K562 (cell line): ENCODE measurements at regions not wholly inside any gene's neighbourhood (a gene's known extent, or its start where the extent isn't known, plus 50 kb on each side); places are given as distances from the start of the nearest gene placed in this dataset.

Experiments used
- ATAC-seq: fragments of 200-7000 bp; cut with Tn5 transposase; 3 replicates; pipeline ENCODE4 v1.9.1; 2020; ENCODE audit warnings: moderate library complexity
- BruUV-seq: library from RNA; stranded (reverse); fragments of 400-500 nt; replicated peaks from 2 replicates; lab custom pipeline; 2021; lab: Mats Ljungman, UMichigan
- CTCF ChIA-PET: fragments of 300-600 bp; formaldehyde crosslinking; extraction: SDS; loops from one replicate; lab custom pipeline; 2021; ENCODE audit warnings: low intra/inter-chr PET ratio; lab: Yijun Ruan, JAX
- POLR2A ChIA-PET: fragments of 300-600, 350-650 bp; sonication (Branson Sonifier 250); formaldehyde crosslinking; extraction: SDS; loops from one replicate; lab custom pipeline; 2021; ENCODE audit warnings: antibody characterized with exemption, inconsistent platforms; lab: Yijun Ruan, JAX
- DNase-seq, 4 experiments: peaks; one replicate each; pipeline versions ENCODE4 v3.0.0 to v3.0.0-alpha.2; 2011 to 2018; ENCODE audit warnings: low spot score in 3 of 4, mixed read lengths in 3 of 4; ENCODE audit errors: extremely low read depth in 1 of 4
- FAIRE-seq: peaks from 2 replicates; lab custom pipeline; 2011; peaks lifted over from hg19 to GRCh38; lab: Jason Lieb, UNC
- H2AFZ ChIP-seq: 2 replicates; pipeline ENCODE4 v1.6.0; 2011; ENCODE audit warnings: low read depth, low read length, control low read depth, inconsistent platforms
- H3K27ac ChIP-seq: fragments of 200-600 bp; 3 replicates; pipeline ENCODE4 v1.8.0; 2011; ENCODE audit warnings: low read depth, mild to moderate bottlenecking, control low read depth, inconsistent platforms, low read length, moderate library complexity, mixed read lengths; ENCODE audit errors: extremely low read depth
- H3K27me3 ChIP-seq, 2 experiments: fragments of 300-600 bp in 1 of 2; 2 replicates in 1 of 2; 3 replicates in 1 of 2; pipeline versions ENCODE4 v1.6.0 to v1.8.0; 2011; ENCODE audit warnings: inconsistent platforms in 2 of 2, low read length in 2 of 2, mild to moderate bottlenecking in 1 of 2, mixed read lengths in 1 of 2, moderate library complexity in 1 of 2; ENCODE audit not compliant: control insufficient read depth in 2 of 2, insufficient read depth in 2 of 2
- H3K36me3 ChIP-seq: fragments of 300-600 bp; 3 replicates; pipeline ENCODE4 v1.8.0; 2011; ENCODE audit warnings: mild to moderate bottlenecking, low read length, inconsistent platforms; ENCODE audit not compliant: control insufficient read depth, insufficient read depth
- H3K4me1 ChIP-seq, 2 experiments: fragments of 200-600 bp in 1 of 2; replicated peaks in 1 of 2; 2 replicates in 1 of 2; 3 replicates in 1 of 2; pipeline versions ENCODE4 v1.5.1 to v1.8.0; 2011; ENCODE audit warnings: inconsistent platforms in 2 of 2, low read length in 2 of 2, mild to moderate bottlenecking in 1 of 2, mixed read lengths in 1 of 2, moderate library complexity in 1 of 2; ENCODE audit not compliant: control insufficient read depth in 2 of 2, insufficient read depth in 2 of 2
- H3K4me2 ChIP-seq: 2 replicates; pipeline ENCODE4 v1.6.1; 2011; ENCODE audit warnings: low read length, control low read depth, inconsistent platforms, mixed read lengths; ENCODE audit not compliant: insufficient read depth
- H3K4me3 ChIP-seq: fragments of 200-600 bp; sonication (generic), shearing (Covaris generic); 2 replicates; pipeline ENCODE4 v1.5.1; 2016; ENCODE audit warnings: control low read depth, inconsistent platforms
- H3K79me2 ChIP-seq: fragments of 200-600 bp; 3 replicates; pipeline ENCODE4 v1.8.0; 2011; ENCODE audit warnings: low read length, inconsistent platforms; ENCODE audit not compliant: control insufficient read depth, insufficient read depth
- H3K9ac ChIP-seq, 2 experiments: 2 replicates each; pipeline versions ENCODE4 v1.6.0 to v1.6.1; 2011; ENCODE audit warnings: low read depth in 2 of 2, low read length in 2 of 2, control low read depth in 1 of 2, inconsistent platforms in 1 of 2, mild to moderate bottlenecking in 1 of 2, mixed read lengths in 1 of 2; ENCODE audit not compliant: insufficient read depth in 1 of 2
- H3K9me1 ChIP-seq: one replicate; pipeline ENCODE4 v1.6.0; 2011; ENCODE audit warnings: inconsistent platforms, mild to moderate bottlenecking, low read length, moderate library complexity; ENCODE audit not compliant: control insufficient read depth, insufficient read depth
- H3K9me3 ChIP-seq: replicated peaks from 2 replicates; pipeline ENCODE4 v1.5.1; 2011; ENCODE audit warnings: low read depth, low read length, inconsistent platforms; ENCODE audit not compliant: control insufficient read depth, insufficient read depth
- H4K20me1 ChIP-seq: replicated peaks from 2 replicates; pipeline ENCODE4 v1.6.1; 2011; ENCODE audit warnings: low read length, inconsistent platforms, mixed read lengths; ENCODE audit not compliant: control insufficient read depth, insufficient read depth
- ARID1B ChIP-seq: fragments of 450-650 bp; IDR thresholded peaks from 2 replicates; pipeline ENCODE4 v1.6.1; 2016; ENCODE audit warnings: antibody characterized with exemption, mild to moderate bottlenecking, inconsistent platforms
- BCL6 ChIP-seq: fragments of 250-450 bp; sonication (Bioruptor Pico); IDR thresholded peaks from 2 replicates; pipeline ENCODE4 v1.4.0; 2020
- BRCA1 ChIP-seq, 2 experiments: fragments of 450-650 bp in 1 of 2; sonication (generic) in 1 of 2; formaldehyde crosslinking in 1 of 2; IDR thresholded peaks; 2 replicates each; pipeline versions ENCODE4 v1.5.0 to v1.6.1; 2017 to 2020; ENCODE audit warnings: mild to moderate bottlenecking in 1 of 2, missing genetic modification reagents in 1 of 2
- GATA2 ChIP-seq: sonication (generic); formaldehyde crosslinking; IDR thresholded peaks from 2 replicates; pipeline ENCODE4 v1.4.0; 2020; ENCODE audit warnings: mild to moderate bottlenecking, missing genetic modification reagents
- HCFC1 ChIP-seq: IDR thresholded peaks from 2 replicates; pipeline ENCODE4 v1.6.1; 2012; ENCODE audit warnings: low read depth, low read length, improper control_type of control experiment
- NR2C2 ChIP-seq, 2 experiments: fragments of 200-800 bp in 1 of 2; sonication (Bioruptor generic) in 1 of 2; sonication (generic) in 1 of 2; formaldehyde crosslinking in 1 of 2; IDR thresholded peaks; 2 replicates each; pipeline versions ENCODE4 v1.6.1 to v1.8.0; 2016 to 2022; ENCODE audit warnings: mild to moderate bottlenecking in 1 of 2, missing compliant biosample characterization in 1 of 2, missing genetic modification characterization in 1 of 2, missing genetic modification reagents in 1 of 2
- POLR2G ChIP-seq: fragments of 200-400 bp; formaldehyde crosslinking; IDR thresholded peaks from 2 replicates; pipeline ENCODE4 v1.6.1; 2017; ENCODE audit warnings: low read depth, mild to moderate bottlenecking, antibody characterized with exemption, low read length, moderate library complexity
- RBM25 ChIP-seq: fragments of 200-400 bp; formaldehyde crosslinking; IDR thresholded peaks from 2 replicates; pipeline ENCODE4 v1.6.1; 2018; ENCODE audit warnings: low read length, low read depth, moderate library complexity; ENCODE audit not compliant: severe bottlenecking
- SMARCC2 ChIP-seq: fragments of 450-650 bp; IDR thresholded peaks from 2 replicates; pipeline ENCODE4 v1.6.1; 2017; ENCODE audit warnings: antibody characterized with exemption, moderate library complexity, mild to moderate bottlenecking, low read depth
- SP2 ChIP-seq: IDR thresholded peaks from 2 replicates; pipeline ENCODE4 v1.6.1; 2011; ENCODE audit warnings: mild to moderate bottlenecking, low read depth, low read length, moderate library complexity; ENCODE audit not compliant: poor library complexity, severe bottlenecking; ENCODE audit errors: extremely low read depth
- WHSC1 ChIP-seq: IDR thresholded peaks from one replicate; pipeline ENCODE4 v1.6.1; 2012; ENCODE audit warnings: low read length, control low read depth, inconsistent platforms
- ZHX1 ChIP-seq: fragments of 150-350 bp; conservative IDR thresholded peaks from 2 replicates; pipeline ENCODE4 v1.6.1; 2014; ENCODE audit warnings: low read length
- ZNF79 ChIP-seq: fragments of 250-450 bp; sonication (Bioruptor Pico); IDR thresholded peaks from 2 replicates; pipeline ENCODE4 v1.4.0; 2020; ENCODE audit warnings: low read depth, mild to moderate bottlenecking, moderate library complexity
- WGBS: fragments of 100-300 bp; shearing (Covaris generic); methylation state at CpG from one replicate; pipeline ENCODE4 v1.1.6; 2016; ENCODE audit warnings: low coverage, mixed read lengths; ENCODE audit not compliant: insufficient coverage; ENCODE audit errors: missing lambda C conversion rate; 5-methylcytosine and 5-hydroxymethylcytosine counted together
- in situ Hi-C: fragments of 300-500 bp; cut with MboI; formaldehyde crosslinking; loops from 4 replicates; pipeline ENCODE4 v1.15.0; 2018; ENCODE audit warnings: inconsistent platforms, mixed read lengths
- intact Hi-C: fragments of 100-400 bp; cut with micrococcal nuclease; formaldehyde crosslinking; loops from 2 replicates; pipeline ENCODE4 v1.14.2; 2022
- TF ChIP-seq, protein P1 (sequence below): fragments of 450-650 bp; IDR thresholded peaks from 2 replicates; pipeline ENCODE4 v1.6.1; 2017; ENCODE audit warnings: antibody characterized with exemption, mild to moderate bottlenecking

DNA sequence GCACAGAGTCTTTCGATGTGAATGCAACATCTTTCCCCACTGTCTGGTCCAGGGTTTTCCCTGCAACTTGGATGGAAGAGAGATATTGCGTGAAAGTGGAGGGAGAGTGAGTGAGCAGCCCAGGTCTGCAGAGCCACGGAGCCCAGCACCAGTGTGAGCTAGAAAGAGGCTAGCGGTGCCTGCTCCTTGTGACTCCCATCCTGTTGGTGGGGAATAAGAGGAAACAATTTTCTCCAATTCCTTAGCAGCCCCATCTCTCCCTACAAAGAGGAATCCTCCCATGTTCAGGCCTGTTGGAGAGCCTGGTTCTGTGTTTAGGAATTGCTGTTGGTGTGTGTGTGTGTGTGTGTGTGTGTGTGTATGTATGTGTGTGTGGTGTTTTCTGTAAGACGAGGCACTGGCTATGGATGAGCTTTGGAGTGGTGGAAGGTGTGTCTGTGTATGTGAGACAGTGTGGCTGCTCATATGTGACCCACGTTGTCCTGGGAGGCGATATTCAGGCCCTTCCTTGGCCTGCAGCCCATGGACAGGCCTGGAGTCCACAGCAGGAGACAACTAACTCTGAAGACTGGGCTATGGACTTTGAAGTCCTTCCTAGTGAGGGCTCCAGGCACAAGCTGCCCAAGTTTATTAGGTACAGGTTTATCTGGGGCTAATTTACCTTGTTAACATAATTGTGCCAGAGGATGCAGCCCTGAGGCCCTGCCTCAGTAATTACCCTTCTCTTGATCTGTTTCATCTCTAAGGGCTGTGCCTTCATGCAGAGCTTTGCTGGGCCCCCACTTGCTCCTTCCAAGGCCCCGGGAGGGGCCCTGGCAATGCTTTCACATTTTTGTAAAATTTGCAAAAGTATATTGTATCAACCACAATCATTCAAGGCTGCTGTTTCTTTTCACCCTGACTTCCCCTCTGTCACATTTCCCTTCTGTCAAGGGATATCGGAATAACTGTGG is 88.6 kb upstream of the HAAO start:
- TF ChIP-seq ARID1B = no peak
- no peak for TF ChIP-seq ZNF79 (CRISPR knock-in tag)
- no peak for TF ChIP-seq GATA2 (CRISPR knock-in tag)
- TF ChIP-seq NR2C2 (CRISPR knock-in tag; IDR thresholded peaks at IDR 0.05) = no peak
- TF ChIP-seq NR2C2 (tag; IDR thresholded peaks at IDR 0.05) = no peak
- TF ChIP-seq POLR2G = no peak
- TF ChIP-seq ZHX1 = no peak
- TF ChIP-seq WHSC1 = no peak
- TF ChIP-seq, protein P1, sequence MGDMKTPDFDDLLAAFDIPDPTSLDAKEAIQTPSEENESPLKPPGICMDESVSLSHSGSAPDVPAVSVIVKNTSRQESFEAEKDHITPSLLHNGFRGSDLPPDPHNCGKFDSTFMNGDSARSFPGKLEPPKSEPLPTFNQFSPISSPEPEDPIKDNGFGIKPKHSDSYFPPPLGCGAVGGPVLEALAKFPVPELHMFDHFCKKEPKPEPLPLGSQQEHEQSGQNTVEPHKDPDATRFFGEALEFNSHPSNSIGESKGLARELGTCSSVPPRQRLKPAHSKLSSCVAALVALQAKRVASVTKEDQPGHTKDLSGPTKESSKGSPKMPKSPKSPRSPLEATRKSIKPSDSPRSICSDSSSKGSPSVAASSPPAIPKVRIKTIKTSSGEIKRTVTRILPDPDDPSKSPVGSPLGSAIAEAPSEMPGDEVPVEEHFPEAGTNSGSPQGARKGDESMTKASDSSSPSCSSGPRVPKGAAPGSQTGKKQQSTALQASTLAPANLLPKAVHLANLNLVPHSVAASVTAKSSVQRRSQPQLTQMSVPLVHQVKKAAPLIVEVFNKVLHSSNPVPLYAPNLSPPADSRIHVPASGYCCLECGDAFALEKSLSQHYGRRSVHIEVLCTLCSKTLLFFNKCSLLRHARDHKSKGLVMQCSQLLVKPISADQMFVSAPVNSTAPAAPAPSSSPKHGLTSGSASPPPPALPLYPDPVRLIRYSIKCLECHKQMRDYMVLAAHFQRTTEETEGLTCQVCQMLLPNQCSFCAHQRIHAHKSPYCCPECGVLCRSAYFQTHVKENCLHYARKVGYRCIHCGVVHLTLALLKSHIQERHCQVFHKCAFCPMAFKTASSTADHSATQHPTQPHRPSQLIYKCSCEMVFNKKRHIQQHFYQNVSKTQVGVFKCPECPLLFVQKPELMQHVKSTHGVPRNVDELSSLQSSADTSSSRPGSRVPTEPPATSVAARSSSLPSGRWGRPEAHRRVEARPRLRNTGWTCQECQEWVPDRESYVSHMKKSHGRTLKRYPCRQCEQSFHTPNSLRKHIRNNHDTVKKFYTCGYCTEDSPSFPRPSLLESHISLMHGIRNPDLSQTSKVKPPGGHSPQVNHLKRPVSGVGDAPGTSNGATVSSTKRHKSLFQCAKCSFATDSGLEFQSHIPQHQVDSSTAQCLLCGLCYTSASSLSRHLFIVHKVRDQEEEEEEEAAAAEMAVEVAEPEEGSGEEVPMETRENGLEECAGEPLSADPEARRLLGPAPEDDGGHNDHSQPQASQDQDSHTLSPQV = no peak
- TF ChIP-seq BCL6 (CRISPR knock-in tag) = no peak
- no peak for TF ChIP-seq HCFC1
- no peak for TF ChIP-seq SP2
- TF ChIP-seq RBM25 = no peak
- no peak for TF ChIP-seq BRCA1 (IDR thresholded peaks at IDR 0.05)
- no peak for TF ChIP-seq BRCA1 (CRISPR knock-in tag; IDR thresholded peaks at IDR 0.05)
- no peak for TF ChIP-seq SMARCC2
- in situ Hi-C loops = no loop called here
- ChIA-PET CTCF (no interaction called here), POLR2A (interaction anchor here (0.6 to 1.3 kb wide), 2 partner anchors 10 to 173 kb away, joined by 3 read pairs; no protein-coding TSS in a partner anchor)
- Histone ChIP-seq H3K27me3 (no peaks in the 10 kb centered on the region), H3K79me2 (no peaks in the 10 kb centered on the region), H3K4me1 (no peaks in the 10 kb centered on the region; a peak in 1 of 5 replicates), H4K20me1 (no peaks in the 10 kb centered on the region), H3K27ac (no peak overlapping the region), H3K4me3 (no peak overlapping the region), H3K9me1 (no peaks in the 10 kb centered on the region), H3K9me3 (no peaks in the 10 kb centered on the region), H2AFZ (peak overlapping the region; percentile 41; the same call in 1 of the 2 replicates), H3K9ac (no peak overlapping the region), H3K36me3 (no peaks in the 10 kb centered on the region), H3K4me2 (no peak overlapping the region)
- ATAC-seq = 0 out of 3 replicates have a peak, but pooled peaks have one; percentile 23
- no peak for FAIRE-seq
- 60% methylated on average over 9 of the region's 9 CpGs for WGBS
- DNase-seq = no peak
- intact Hi-C loops = no loop called here
- BruUV-seq = no TSS peak
